ENCODE measurements at regions not wholly inside any gene's neighbourhood (a gene's known extent, or its start where the extent isn't known, plus 50 kb on each side); places are given as distances from the start of the nearest gene placed in this dataset.
A peak's percentile ranks its signal among the peaks of the same experiment; 100 is the strongest.
"Not testable (repeated sequence)": the region's sequence is repeated elsewhere in the genome, so short reads cannot be mapped to it uniquely, and the experiment has no call there.

- no peak for TF ChIP-seq CTCF (IDR thresholded peaks at IDR 0.05; ENCODE audit: low read depth, low read length)
These were observed 102.0 kb downstream of the HNMT start for GRCh38 chr2:138066139-138066806.

GRCh38 chr2:138066841-138067240 lies 102.6 kb downstream of the HNMT start:
- Histone ChIP-seq H3K27me3 (no peaks in the 10 kb centered on the region), H3K27ac (no peak overlapping the region), H3K4me1 (ENCODE audit: low read depth) (no peaks in the 10 kb centered on the region), H3K4me3 (no peak overlapping the region), H3K36me3 (no peaks in the 10 kb centered on the region), H3K9me3 (ENCODE audit: low read depth) (no peaks in the 10 kb centered on the region)
- TF ChIP-seq CTCF (IDR thresholded peaks at IDR 0.05; ENCODE audit: low read depth, low read length) = no peak
- no peak for DNase-seq (ENCODE audit: low read depth in 1 of 2, low spot score in 1 of 2)

More at GRCh38 chr2:138066139-138066806, 102.0 kb downstream of the HNMT start:
- no peak for DNase-seq (ENCODE audit: low read depth in 1 of 2, low spot score in 1 of 2)
- Histone ChIP-seq H3K36me3 (no peaks in the 10 kb centered on the region), H3K27ac (no peak overlapping the region), H3K4me3 (no peak overlapping the region), H3K27me3 (no peaks in the 10 kb centered on the region), H3K9me3 (ENCODE audit: low read depth) (no peaks in the 10 kb centered on the region), H3K4me1 (ENCODE audit: low read depth) (no peaks in the 10 kb centered on the region)

GRCh38 chr2:138068669-138069068 lies 104.4 kb downstream of the HNMT start:
- H3K27me3 ChIP-seq; H3K36me3 ChIP-seq; H3K27ac ChIP-seq; H3K9me3 ChIP-seq (ENCODE audit: low read depth); H3K4me3 ChIP-seq; H3K4me1 ChIP-seq (ENCODE audit: low read depth); DNase-seq (ENCODE audit: low read depth in 1 of 2, low spot score in 1 of 2): not testable (repeated sequence)

GRCh38 chr2:138071042-138071719 lies 106.9 kb downstream of the HNMT start:
- H3K36me3 ChIP-seq; H3K4me1 ChIP-seq (ENCODE audit: low read depth); DNase-seq (ENCODE audit: low read depth in 1 of 2, low spot score in 1 of 2); H3K27ac ChIP-seq; H3K4me3 ChIP-seq; H3K9me3 ChIP-seq (ENCODE audit: low read depth); H3K27me3 ChIP-seq: not testable (repeated sequence)

GRCh38 chr2:138071720-138072719 lies 107.7 kb downstream of the HNMT start:
- DNase-seq (ENCODE audit: low read depth in 1 of 2, low spot score in 1 of 2) = peak in 1 of 2 donors; percentile 16
- H3K27ac ChIP-seq = no peak overlapping the region
- H3K4me3 ChIP-seq = no peak overlapping the region
- H3K9me3 ChIP-seq (ENCODE audit: low read depth) = no peaks in the 10 kb centered on the region
- H3K4me1 ChIP-seq (ENCODE audit: low read depth) = no peaks in the 10 kb centered on the region
- no peak for TF ChIP-seq CTCF (IDR thresholded peaks at IDR 0.05; ENCODE audit: low read depth, low read length)
- H3K27me3 ChIP-seq = no peaks in the 10 kb centered on the region
- no peaks in the 10 kb centered on the region for H3K36me3 ChIP-seq

- no peaks in the 10 kb centered on the region for H3K9me3 ChIP-seq (ENCODE audit: low read depth)
- TF ChIP-seq CTCF (IDR thresholded peaks at IDR 0.05; ENCODE audit: low read depth, low read length) = no peak
- H3K4me3 ChIP-seq = no peak overlapping the region
- no peaks in the 10 kb centered on the region for H3K4me1 ChIP-seq (ENCODE audit: low read depth)
- no peak for DNase-seq (ENCODE audit: low read depth in 1 of 2, low spot score in 1 of 2)
- H3K36me3 ChIP-seq = no peaks in the 10 kb centered on the region
- no peak overlapping the region for H3K27ac ChIP-seq
- no peaks in the 10 kb centered on the region for H3K27me3 ChIP-seq
These were observed 113.9 kb downstream of the HNMT start for GRCh38 chr2:138078153-138078552.
